ENCODE measurements at regions not wholly inside any gene's neighbourhood (a gene's known extent, or its start where the extent isn't known, plus 50 kb on each side); places are given as distances from the start of the nearest gene placed in this dataset.

- H4K20me1 ChIP-seq (ENCODE audit: insufficient read depth, low read length) = no peaks in the 10 kb centered on the region
- no peak overlapping the region for H2AFZ ChIP-seq (ENCODE audit: low read length)
- no peak overlapping the region for H3K9ac ChIP-seq (ENCODE audit: low read length)
- H3K36me3 ChIP-seq (ENCODE audit: insufficient read depth, low read length) = no peaks in the 10 kb centered on the region
- H3F3A ChIP-seq (ENCODE audit: insufficient read depth, low read length) = no peaks in the 10 kb centered on the region
- no peak overlapping the region for H3K4me3 ChIP-seq (ENCODE audit: low read depth, low read length, poor library complexity, severe bottlenecking)
- no peak for TF ChIP-seq CTCF (IDR thresholded peaks at IDR 0.05; ENCODE audit: low read length)
- TF ChIP-seq EZH2 (IDR thresholded peaks at IDR 0.05; ENCODE audit: borderline replicate concordance, low read length) = no peak
- H3K9me2 ChIP-seq (ENCODE audit: low read depth, low read length) = no peaks in the 10 kb centered on the region
- H3K9me3 ChIP-seq (ENCODE audit: low read length) = no peaks in the 10 kb centered on the region
- H3K79me2 ChIP-seq (ENCODE audit: insufficient read depth, low read length) = no peaks in the 10 kb centered on the region
- no peak overlapping the region for H3K4me2 ChIP-seq (ENCODE audit: low read length)
- H3K4me1 ChIP-seq (ENCODE audit: insufficient read depth, low read length, severe bottlenecking) = no peaks in the 10 kb centered on the region
- no peak overlapping the region for H3K27ac ChIP-seq (ENCODE audit: low read depth, low read length, poor library complexity, severe bottlenecking)
- no peaks in the 10 kb centered on the region for H3K27me3 ChIP-seq (ENCODE audit: insufficient read depth, low read length)
Measured at GRCh38 chr9:84511651-84512050, 157.9 kb upstream of the NTRK2 start.

GRCh38 chr9:84512493-84512892 is 157.0 kb upstream of the NTRK2 start:
- Histone ChIP-seq H3K9me2 (ENCODE audit: low read depth, low read length) (no peaks in the 10 kb centered on the region), H3F3A (ENCODE audit: insufficient read depth, low read length) (no peaks in the 10 kb centered on the region), H3K4me2 (ENCODE audit: low read length) (no peak overlapping the region), H3K27me3 (ENCODE audit: insufficient read depth, low read length) (no peaks in the 10 kb centered on the region), H3K36me3 (ENCODE audit: insufficient read depth, low read length) (no peaks in the 10 kb centered on the region), H4K20me1 (ENCODE audit: insufficient read depth, low read length) (no peaks in the 10 kb centered on the region), H2AFZ (ENCODE audit: low read length) (no peak overlapping the region), H3K4me3 (ENCODE audit: low read depth, low read length, poor library complexity, severe bottlenecking) (no peak overlapping the region), H3K4me1 (ENCODE audit: insufficient read depth, low read length, severe bottlenecking) (no peaks in the 10 kb centered on the region), H3K27ac (ENCODE audit: low read depth, low read length, poor library complexity, severe bottlenecking) (no peak overlapping the region), H3K9ac (ENCODE audit: low read length) (no peak overlapping the region), H3K9me3 (ENCODE audit: low read length) (no peaks in the 10 kb centered on the region), H3K79me2 (ENCODE audit: insufficient read depth, low read length) (no peaks in the 10 kb centered on the region)
- TF ChIP-seq EZH2 (IDR thresholded peaks at IDR 0.05; ENCODE audit: borderline replicate concordance, low read length) (no peak), CTCF (IDR thresholded peaks at IDR 0.05; ENCODE audit: low read length) (no peak)

- Histone ChIP-seq H4K20me1 (ENCODE audit: insufficient read depth, low read length) (no peaks in the 10 kb centered on the region), H2AFZ (ENCODE audit: low read length) (no peak overlapping the region), H3K9me2 (ENCODE audit: low read depth, low read length) (no peaks in the 10 kb centered on the region), H3K36me3 (ENCODE audit: insufficient read depth, low read length) (no peaks in the 10 kb centered on the region), H3F3A (ENCODE audit: insufficient read depth, low read length) (no peaks in the 10 kb centered on the region), H3K27ac (ENCODE audit: low read depth, low read length, poor library complexity, severe bottlenecking) (no peak overlapping the region), H3K4me1 (ENCODE audit: insufficient read depth, low read length, severe bottlenecking) (no peaks in the 10 kb centered on the region), H3K9ac (ENCODE audit: low read length) (no peak overlapping the region), H3K4me2 (ENCODE audit: low read length) (no peak overlapping the region), H3K79me2 (ENCODE audit: insufficient read depth, low read length) (no peaks in the 10 kb centered on the region), H3K4me3 (ENCODE audit: low read depth, low read length, poor library complexity, severe bottlenecking) (no peak overlapping the region), H3K27me3 (ENCODE audit: insufficient read depth, low read length) (no peaks in the 10 kb centered on the region), H3K9me3 (ENCODE audit: low read length) (no peaks in the 10 kb centered on the region)
- TF ChIP-seq CTCF (IDR thresholded peaks at IDR 0.05; ENCODE audit: low read length) = no peak
- TF ChIP-seq EZH2 (IDR thresholded peaks at IDR 0.05; ENCODE audit: borderline replicate concordance, low read length) = no peak
Measured at GRCh38 chr9:84513473-84513872, 156.1 kb upstream of the NTRK2 start.

Measured in OCI-LY1 (cell line).